SK-N-SH (cell line): ENCODE measurements at regions not wholly inside any gene's neighbourhood (a gene's known extent, or its start where the extent isn't known, plus 50 kb on each side); places are given as distances from the start of the nearest gene placed in this dataset.

ENCODE experiments used
- CTCF ChIA-PET: fragments of 300-600, 350-600 bp; formaldehyde crosslinking; extraction: SDS; loops from one replicate; lab custom pipeline; 2021; lab: Yijun Ruan, JAX
- POLR2A ChIA-PET: fragments of 350-600 bp; sonication (Branson Sonifier 250); formaldehyde crosslinking; extraction: SDS; loops from one replicate; lab custom pipeline; 2020; ENCODE audit warnings: antibody characterized with exemption, inconsistent platforms; lab: Yijun Ruan, JAX
- DNase-seq: peaks from one replicate; pipeline ENCODE4 v3.0.0; 2012
- H2AFZ ChIP-seq: fragments of 200-600 bp; sonication (generic); 2 replicates; pipeline ENCODE4 v1.8.1; 2016; ENCODE audit warnings: antibody characterized with exemption, mild to moderate bottlenecking, low read depth
- H3F3A ChIP-seq: fragments of 200-600 bp; sonication (generic); replicated peaks from 2 replicates; pipeline ENCODE3; 2016; ENCODE audit warnings: antibody characterized with exemption, mild to moderate bottlenecking; ENCODE audit not compliant: insufficient read depth
- H3K27ac ChIP-seq, 2 experiments: fragments of 200-500 bp in 1 of 2; fragments of 200-600 bp in 1 of 2; sonication (Bioruptor generic) in 1 of 2; sonication (generic), shearing (Covaris generic) in 1 of 2; 2 replicates each; pipeline versions ENCODE4 v1.5.1 to v1.6.1; 2014 to 2016; ENCODE audit warnings: low read depth in 2 of 2, inconsistent platforms in 1 of 2, low read length in 1 of 2, mild to moderate bottlenecking in 1 of 2, mixed read lengths in 1 of 2
- H3K27me3 ChIP-seq: fragments of 200-600 bp; sonication (generic), shearing (Covaris generic); 2 replicates; pipeline ENCODE4 v1.6.1; 2016; ENCODE audit warnings: mixed run types; ENCODE audit not compliant: insufficient read depth
- H3K36me3 ChIP-seq, 2 experiments: fragments of 200-500 bp in 1 of 2; fragments of 200-600 bp in 1 of 2; sonication (Bioruptor generic) in 1 of 2; sonication (generic) in 1 of 2; replicated peaks in 1 of 2; 2 replicates each; pipeline versions ENCODE3 to v1.5.1; 2014 to 2016; ENCODE audit warnings: low read length in 1 of 2, mild to moderate bottlenecking in 1 of 2; ENCODE audit not compliant: insufficient read depth in 2 of 2, control insufficient read depth in 1 of 2
- H3K4me1 ChIP-seq, 2 experiments: fragments of 200-500 bp in 1 of 2; fragments of 200-600 bp in 1 of 2; sonication (Bioruptor generic) in 1 of 2; sonication (generic), shearing (Covaris generic) in 1 of 2; 2 replicates each; pipeline versions ENCODE4 v1.5.1 to v1.6.1; 2014 to 2016; ENCODE audit warnings: low read depth in 1 of 2, low read length in 1 of 2, mixed run types in 1 of 2; ENCODE audit not compliant: insufficient read depth in 2 of 2, control insufficient read depth in 1 of 2
- H3K4me2 ChIP-seq: fragments of 200-600 bp; sonication (generic), shearing (Covaris generic); 2 replicates; pipeline ENCODE4 v1.6.1; 2017; ENCODE audit warnings: mixed run types
- H3K4me3 ChIP-seq, 2 experiments: fragments of 200-500 bp in 1 of 2; fragments of 200-600 bp in 1 of 2; sonication (Bioruptor generic) in 1 of 2; sonication (generic), shearing (Covaris generic) in 1 of 2; 2 replicates each; pipeline versions ENCODE4 v1.5.1 to v1.8.1; 2014 to 2016; ENCODE audit warnings: low read depth in 2 of 2, inconsistent platforms in 1 of 2, low read length in 1 of 2, mild to moderate bottlenecking in 1 of 2, mixed read lengths in 1 of 2, moderate library complexity in 1 of 2
- H3K79me2 ChIP-seq: fragments of 200-600 bp; sonication (generic); 2 replicates; pipeline ENCODE4 v1.8.1; 2017; ENCODE audit warnings: mild to moderate bottlenecking; ENCODE audit not compliant: insufficient read depth
- H3K9ac ChIP-seq: fragments of 200-600 bp; sonication (generic); 2 replicates; pipeline ENCODE4 v1.6.1; 2017; ENCODE audit warnings: mixed run types
- H3K9me2 ChIP-seq: fragments of 200-600 bp; sonication (generic); 2 replicates; pipeline ENCODE4 v1.6.1; 2017; ENCODE audit warnings: mixed run types
- H3K9me3 ChIP-seq: fragments of 200-600 bp; sonication (generic); 2 replicates; pipeline ENCODE4 v1.6.1; 2017; ENCODE audit warnings: mixed run types, mild to moderate bottlenecking, moderate library complexity
- H4K20me1 ChIP-seq: fragments of 200-600 bp; sonication (generic); 2 replicates; pipeline ENCODE4 v1.6.1; 2017; ENCODE audit warnings: mild to moderate bottlenecking, mixed run types; ENCODE audit not compliant: insufficient read depth
- CHD2 ChIP-seq: fragments of 150-350 bp; IDR thresholded peaks from 2 replicates; pipeline ENCODE4 v1.6.1; 2018; ENCODE audit warnings: low read length; ENCODE audit not compliant: partially characterized antibody
- CTCF ChIP-seq: fragments of 200-600 bp; sonication (generic); IDR thresholded peaks from 2 replicates; pipeline ENCODE4 v1.6.1; 2017; ENCODE audit warnings: antibody characterized with exemption, mild to moderate bottlenecking, moderate library complexity
- ELF1 ChIP-seq: IDR thresholded peaks from 2 replicates; pipeline ENCODE4 v1.4.0; 2012
- EZH2phosphoT487 ChIP-seq: fragments of 200-600 bp; sonication (generic); IDR thresholded peaks from 2 replicates; pipeline ENCODE4 v1.6.1; 2017; ENCODE audit warnings: low read depth, mixed run types, mild to moderate bottlenecking, antibody characterized with exemption, moderate library complexity, borderline replicate concordance
- FOSL2 ChIP-seq: IDR thresholded peaks from 2 replicates; pipeline ENCODE4 v1.4.0; 2012; ENCODE audit warnings: low read depth, mild to moderate bottlenecking, moderate library complexity, borderline replicate concordance
- FOXJ3 ChIP-seq: sonication (generic); formaldehyde crosslinking; IDR thresholded peaks from 2 replicates; pipeline ENCODE4 v1.5.1; 2020; ENCODE audit warnings: mild to moderate bottlenecking, missing genetic modification reagents
- GABPA ChIP-seq: IDR thresholded peaks from 2 replicates; pipeline ENCODE4 v1.4.0; 2012; ENCODE audit warnings: low read depth, mild to moderate bottlenecking
- IRF3 ChIP-seq: fragments of 150-350 bp; IDR thresholded peaks from 2 replicates; pipeline ENCODE4 v1.6.1; 2016; ENCODE audit warnings: mild to moderate bottlenecking, low read depth, low read length
- MAX ChIP-seq: IDR thresholded peaks from 2 replicates; pipeline ENCODE4 v1.4.0; 2012; ENCODE audit warnings: low read depth
- MXI1 ChIP-seq: IDR thresholded peaks from 2 replicates; pipeline ENCODE4 v1.6.1; 2012; ENCODE audit warnings: mild to moderate bottlenecking, low read depth, low read length, improper control_type of control experiment
- NRF1 ChIP-seq: IDR thresholded peaks from 2 replicates; pipeline ENCODE4 v1.6.1; 2012; ENCODE audit warnings: low read depth, mild to moderate bottlenecking, low read length
- PBX3 ChIP-seq: IDR thresholded peaks from 2 replicates; pipeline ENCODE4; 2012
- RAD21 ChIP-seq: IDR thresholded peaks from 2 replicates; pipeline ENCODE4 v1.6.1; 2012; ENCODE audit warnings: mild to moderate bottlenecking, low read length
- RCOR1 ChIP-seq: fragments of 150-350 bp; IDR thresholded peaks from 2 replicates; pipeline ENCODE4 v1.6.1; 2017; ENCODE audit warnings: antibody characterized with exemption, low read length
- REST ChIP-seq: IDR thresholded peaks from 2 replicates; pipeline ENCODE4 v1.6.1; 2012; ENCODE audit warnings: mild to moderate bottlenecking, low read depth, low read length, moderate library complexity
- RXRA ChIP-seq: IDR thresholded peaks from 2 replicates; pipeline ENCODE4 v1.4.0; 2012; ENCODE audit warnings: low read depth, mild to moderate bottlenecking, borderline replicate concordance
- SIN3A ChIP-seq: IDR thresholded peaks from 2 replicates; pipeline ENCODE4 v1.6.1; 2012; ENCODE audit warnings: low read depth, mild to moderate bottlenecking, low read length, moderate library complexity, borderline replicate concordance
- SMC3 ChIP-seq: IDR thresholded peaks from 2 replicates; pipeline ENCODE4 v1.6.1; 2012; ENCODE audit warnings: low read depth, low read length, improper control_type of control experiment
- TCF12 ChIP-seq: IDR thresholded peaks from 2 replicates; pipeline ENCODE4 v1.4.0; 2012
- USF2 ChIP-seq: fragments of 150-350 bp; IDR thresholded peaks from 2 replicates; pipeline ENCODE4 v1.6.1; 2017; ENCODE audit warnings: antibody characterized with exemption, low read length, low read depth, borderline replicate concordance

DNA sequence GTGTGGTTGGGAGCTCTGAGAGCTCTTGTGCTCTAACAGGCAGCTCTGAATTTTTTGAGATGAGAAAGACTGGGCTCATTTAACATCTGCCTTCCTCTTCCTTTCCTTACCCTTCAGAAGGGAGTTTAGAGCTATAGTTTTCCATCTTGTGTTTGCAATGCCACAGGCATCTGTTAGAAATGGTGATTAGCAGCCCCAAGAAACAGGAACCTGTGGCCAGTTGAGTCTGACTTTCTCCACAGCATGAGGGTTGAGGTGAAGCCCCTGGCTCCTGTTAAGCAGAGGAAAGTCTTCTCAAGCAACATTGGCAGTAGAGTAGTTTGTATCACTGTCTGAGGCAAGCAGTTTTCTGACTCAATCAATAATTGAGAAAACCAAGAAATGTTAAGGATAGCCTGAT lies 577.4 kb downstream of the ZEB2 start:
- CTCF ChIA-PET = no interaction called here

More for the DNA sequence above, 577.4 kb downstream of the ZEB2 start:
- POLR2A ChIA-PET = no interaction called here
- Histone ChIP-seq H3K79me2 (no peaks in the 10 kb centered on the region), H3K36me3 (no peaks in the 10 kb centered on the region), H3F3A (no peaks in the 10 kb centered on the region), H4K20me1 (no peaks in the 10 kb centered on the region), H3K27ac (no peak overlapping the region), H3K4me3 (no peak overlapping the region)
- TF ChIP-seq GABPA (no peak), RAD21 (no peak), FOXJ3 (CRISPR knock-in tag) (no peak), RXRA (no peak), SIN3A (no peak), MXI1 (no peak), TCF12 (no peak), PBX3 (no peak), NRF1 (no peak), RCOR1 (no peak), REST (no peak), CHD2 (no peak), ELF1 (no peak), USF2 (no peak), CTCF (no peak), SMC3 (no peak), IRF3 (no peak), EZH2phosphoT487 (no peak), FOSL2 (no peak), MAX (no peak)
- TF ChIP-seq, all 33 proteins: peak for 0
- Histone ChIP-seq H2AFZ (no peak overlapping the region), H3K9me2 (no peaks in the 10 kb centered on the region), H3K4me2 (no peak overlapping the region), H3K9ac (no peak overlapping the region), H3K4me1 (peaks cover 3 to 17% of the 10 kb centered on the region in 2 experiments; a peak in 3 of 4 replicates), H3K9me3 (no peaks in the 10 kb centered on the region), H3K27me3 (no peaks in the 10 kb centered on the region)
- no peak for DNase-seq
